ENCODE measurements at regions not wholly inside any gene's neighbourhood (a gene's known extent, or its start where the extent isn't known, plus 50 kb on each side); places are given as distances from the start of the nearest gene placed in this dataset.

- TF ChIP-seq CTCF (IDR thresholded peaks at IDR 0.05), result no peak
- DNase-seq, result no peak
- no peaks in the 10 kb centered on the region; the same call in 1 of the 2 replicates for H3K27me3 Mint-ChIP-seq (ENCODE audit: insufficient read depth)
- peaks cover 44% of the 10 kb centered on the region for H3K9me3 Mint-ChIP-seq
- no peaks in the 10 kb centered on the region for H3K36me3 Mint-ChIP-seq (ENCODE audit: low read depth)
- H3K4me1 Mint-ChIP-seq (ENCODE audit: low read depth), result no peaks in the 10 kb centered on the region
- no peak overlapping the region for H3K27ac Mint-ChIP-seq
- H3K4me3 Mint-ChIP-seq, result no peak overlapping the region
Observed at GRCh38 chr4:96677499-96677898, 837.6 kb downstream of the PDHA2 start.

GRCh38 chr4:96681218-96681617 lies 841.3 kb downstream of the PDHA2 start:
- Mint-ChIP-seq H3K36me3 (ENCODE audit: low read depth) (no peaks in the 10 kb centered on the region), H3K4me3 (no peak overlapping the region), H3K27ac (no peak overlapping the region), H3K4me1 (ENCODE audit: low read depth) (no peaks in the 10 kb centered on the region), H3K27me3 (ENCODE audit: insufficient read depth) (no peaks in the 10 kb centered on the region), H3K9me3 (peaks cover 26% of the 10 kb centered on the region)
- no peak for TF ChIP-seq CTCF (IDR thresholded peaks at IDR 0.05)
- no peak for DNase-seq

- Mint-ChIP-seq H3K27ac (no peak overlapping the region), H3K4me3 (no peak overlapping the region), H3K4me1 (ENCODE audit: low read depth) (no peaks in the 10 kb centered on the region), H3K36me3 (ENCODE audit: low read depth) (no peaks in the 10 kb centered on the region), H3K27me3 (ENCODE audit: insufficient read depth) (no peaks in the 10 kb centered on the region), H3K9me3 (peaks cover 30% of the 10 kb centered on the region)
- no peak for TF ChIP-seq CTCF (IDR thresholded peaks at IDR 0.05)
- no peak for DNase-seq
Observed at GRCh38 chr4:96685691-96686090, 845.8 kb downstream of the PDHA2 start.

GRCh38 chr4:96691521-96691920 lies 851.6 kb downstream of the PDHA2 start:
- H3K4me3 Mint-ChIP-seq, result no peak overlapping the region
- TF ChIP-seq CTCF (IDR thresholded peaks at IDR 0.05), result no peak

GRCh38 chr4:96698831-96699230 lies 858.9 kb downstream of the PDHA2 start:
- Mint-ChIP-seq H3K27ac (no peak overlapping the region), H3K9me3 (peaks cover 29% of the 10 kb centered on the region), H3K4me1 (ENCODE audit: low read depth) (no peaks in the 10 kb centered on the region), H3K4me3 (no peak overlapping the region), H3K36me3 (ENCODE audit: low read depth) (no peaks in the 10 kb centered on the region), H3K27me3 (ENCODE audit: insufficient read depth) (no peaks in the 10 kb centered on the region)
- no peak for TF ChIP-seq CTCF (IDR thresholded peaks at IDR 0.05)
- DNase-seq, result no peak

More at GRCh38 chr4:96691521-96691920, 851.6 kb downstream of the PDHA2 start:
- DNase-seq, result no peak
- Mint-ChIP-seq H3K9me3 (peaks cover 49% of the 10 kb centered on the region), H3K4me1 (ENCODE audit: low read depth) (no peaks in the 10 kb centered on the region), H3K27ac (no peak overlapping the region), H3K36me3 (ENCODE audit: low read depth) (no peaks in the 10 kb centered on the region; the same call in 1 of the 2 replicates), H3K27me3 (ENCODE audit: insufficient read depth) (no peaks in the 10 kb centered on the region)

- Mint-ChIP-seq H3K4me1 (ENCODE audit: low read depth) (no peaks in the 10 kb centered on the region), H3K27me3 (ENCODE audit: insufficient read depth) (no peaks in the 10 kb centered on the region), H3K9me3 (peaks cover 34% of the 10 kb centered on the region), H3K4me3 (no peak overlapping the region), H3K36me3 (ENCODE audit: low read depth) (no peaks in the 10 kb centered on the region), H3K27ac (no peak overlapping the region)
- DNase-seq, result no peak
- no peak for TF ChIP-seq CTCF (IDR thresholded peaks at IDR 0.05)
Observed at GRCh38 chr4:96703265-96703664, 863.4 kb downstream of the PDHA2 start.
